Tibial nerve (tissue), 4 donors: ENCODE measurements at regions not wholly inside any gene's neighbourhood (a gene's known extent, or its start where the extent isn't known, plus 50 kb on each side); places are given as distances from the start of the nearest gene placed in this dataset.

ENCODE experiments used
- EP300 ChIP-seq, 2 donors: sonication (generic); formaldehyde crosslinking; IDR thresholded peaks; one replicate each; pipeline ENCODE4 v1.6.1; 2017; ENCODE audit warnings: antibody characterized with exemption in 2 of 2, mild to moderate bottlenecking in 1 of 2
- POLR2A ChIP-seq, 2 donors: fragments of 450-650 bp; IDR thresholded peaks; one replicate each; pipeline ENCODE4 v1.6.1; 2017; ENCODE audit warnings: antibody characterized with exemption in 2 of 2, mild to moderate bottlenecking in 2 of 2, moderate library complexity in 2 of 2
- TF ChIP-seq, protein P1 (sequence below), 5 experiments: fragments of 200-600 bp in 3 of 5; fragments of 450-650 bp in 2 of 5; sonication (generic) in 3 of 5; IDR thresholded peaks; one replicate each; pipeline ENCODE4 v1.5.1; 2016 to 2019; ENCODE audit warnings: antibody characterized with exemption in 5 of 5, mild to moderate bottlenecking in 3 of 5, moderate library complexity in 2 of 5

DNA sequence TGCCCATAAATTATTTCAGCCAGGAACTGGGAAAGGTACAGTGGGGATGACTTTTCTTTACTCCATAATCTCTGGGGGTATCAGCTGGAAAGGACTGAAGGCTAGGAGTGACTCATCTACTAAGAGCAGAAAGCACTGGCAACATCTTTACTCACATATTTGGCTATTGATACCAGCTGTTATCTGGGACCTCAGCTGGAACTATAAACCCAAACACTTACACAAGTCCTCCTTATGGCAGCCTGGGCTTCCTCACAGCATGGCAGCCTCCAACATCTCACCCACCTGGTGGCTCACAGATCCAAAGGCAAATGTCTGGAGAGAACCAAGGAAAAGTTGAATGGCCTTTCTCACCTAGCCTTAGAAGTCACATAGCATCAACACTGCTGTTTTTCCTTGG, 379.0 kb upstream of the RND3 start:
- TF ChIP-seq, protein P1, sequence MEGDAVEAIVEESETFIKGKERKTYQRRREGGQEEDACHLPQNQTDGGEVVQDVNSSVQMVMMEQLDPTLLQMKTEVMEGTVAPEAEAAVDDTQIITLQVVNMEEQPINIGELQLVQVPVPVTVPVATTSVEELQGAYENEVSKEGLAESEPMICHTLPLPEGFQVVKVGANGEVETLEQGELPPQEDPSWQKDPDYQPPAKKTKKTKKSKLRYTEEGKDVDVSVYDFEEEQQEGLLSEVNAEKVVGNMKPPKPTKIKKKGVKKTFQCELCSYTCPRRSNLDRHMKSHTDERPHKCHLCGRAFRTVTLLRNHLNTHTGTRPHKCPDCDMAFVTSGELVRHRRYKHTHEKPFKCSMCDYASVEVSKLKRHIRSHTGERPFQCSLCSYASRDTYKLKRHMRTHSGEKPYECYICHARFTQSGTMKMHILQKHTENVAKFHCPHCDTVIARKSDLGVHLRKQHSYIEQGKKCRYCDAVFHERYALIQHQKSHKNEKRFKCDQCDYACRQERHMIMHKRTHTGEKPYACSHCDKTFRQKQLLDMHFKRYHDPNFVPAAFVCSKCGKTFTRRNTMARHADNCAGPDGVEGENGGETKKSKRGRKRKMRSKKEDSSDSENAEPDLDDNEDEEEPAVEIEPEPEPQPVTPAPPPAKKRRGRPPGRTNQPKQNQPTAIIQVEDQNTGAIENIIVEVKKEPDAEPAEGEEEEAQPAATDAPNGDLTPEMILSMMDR (IDR thresholded peaks at IDR 0.05), result no peak
- TF ChIP-seq EP300 (IDR thresholded peaks at IDR 0.05), result no peak
- TF ChIP-seq POLR2A (IDR thresholded peaks at IDR 0.05), result no peak
